Muscle of leg (tissue), 3 donors: ENCODE measurements at regions not wholly inside any gene's neighbourhood (a gene's known extent, or its start where the extent isn't known, plus 50 kb on each side); places are given as distances from the start of the nearest gene placed in this dataset.
A peak's percentile ranks its signal among the peaks of the same experiment; 100 is the strongest.

Source experiments
- DNase-seq: peaks from one replicate; pipeline ENCODE4 v3.0.0; 2013
- H3K27ac ChIP-seq: one replicate; pipeline ENCODE4 v1.5.1; 2013; ENCODE audit warnings: mild to moderate bottlenecking, low read length, control low read depth
- H3K27me3 ChIP-seq: one replicate; pipeline ENCODE4 v1.6.1; 2013; ENCODE audit warnings: low read length; ENCODE audit not compliant: control insufficient read depth, insufficient read depth
- H3K36me3 ChIP-seq: one replicate; pipeline ENCODE4 v1.6.1; 2013; ENCODE audit warnings: low read length; ENCODE audit not compliant: control insufficient read depth, insufficient read depth
- H3K4me1 ChIP-seq: one replicate; pipeline ENCODE4 v1.6.1; 2013; ENCODE audit warnings: low read length; ENCODE audit not compliant: control insufficient read depth, insufficient read depth
- H3K4me3 ChIP-seq: one replicate; pipeline ENCODE4 v1.5.1; 2013; ENCODE audit warnings: low read length, control low read depth
- H3K9me3 ChIP-seq: replicated peaks from 2 replicates; pipeline ENCODE4 v1.6.1; 2013; ENCODE audit warnings: low read depth, low read length; ENCODE audit not compliant: control insufficient read depth
- WGBS: methylation state at CpG from one replicate; pipeline ENCODE4 v1.1.5; 2013; ENCODE audit warnings: missing lambda C conversion rate; ENCODE audit not compliant: insufficient coverage; 5-methylcytosine and 5-hydroxymethylcytosine counted together

DNA sequence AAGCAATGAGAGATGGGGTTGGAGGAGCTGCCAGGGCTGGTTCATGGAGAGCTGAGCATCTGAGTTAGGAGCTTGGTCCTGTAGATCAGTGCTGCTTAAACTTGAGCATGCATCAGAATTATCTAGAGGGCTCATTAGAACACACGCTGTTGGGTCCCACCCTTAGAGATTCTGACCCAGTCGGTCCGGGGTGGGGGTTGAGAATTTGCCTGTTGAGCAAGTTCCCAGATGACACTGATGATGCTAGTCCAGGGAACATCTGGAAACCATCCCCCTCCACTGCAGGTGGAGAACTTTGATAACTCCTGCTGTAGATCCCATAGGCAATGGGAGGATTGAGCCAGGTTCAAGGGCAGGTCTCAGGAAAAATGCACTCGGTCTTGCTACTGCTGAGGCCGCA is 158.0 kb upstream of the KLF4 start:
- Histone ChIP-seq H3K27ac (no peak overlapping the region), H3K36me3 (no peaks in the 10 kb centered on the region), H3K4me3 (no peak overlapping the region), H3K4me1 (peaks cover 8% of the 10 kb centered on the region), H3K27me3 (peaks cover 4% of the 10 kb centered on the region), H3K9me3 (no peaks in the 10 kb centered on the region)
- WGBS, result 69% methylated on average over 2 of the region's 5 CpGs
- DNase-seq, result no peak

DNA sequence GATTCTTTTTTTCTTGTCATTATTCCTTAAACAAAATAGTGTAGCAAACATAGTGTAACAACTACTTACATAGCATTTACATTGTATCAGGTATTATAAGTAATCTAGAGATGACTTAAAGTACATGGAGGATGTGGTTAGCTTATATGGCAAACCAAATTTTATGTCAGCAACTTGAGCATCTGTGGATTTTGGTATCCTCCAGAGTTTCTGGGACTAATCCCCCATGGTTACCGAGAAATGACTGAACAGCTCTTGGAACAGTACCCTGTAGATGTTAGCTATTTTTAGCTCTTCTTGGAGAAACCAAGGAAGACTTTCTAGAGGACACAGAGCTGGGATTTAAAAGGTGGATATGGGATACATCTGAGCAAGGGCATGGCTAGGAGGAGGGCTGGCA is 157.6 kb upstream of the KLF4 start:
- H3K9me3 ChIP-seq, result no peaks in the 10 kb centered on the region
- 100% methylated on average over 1 of the region's 1 CpG for WGBS
- DNase-seq, result no peak

DNA sequence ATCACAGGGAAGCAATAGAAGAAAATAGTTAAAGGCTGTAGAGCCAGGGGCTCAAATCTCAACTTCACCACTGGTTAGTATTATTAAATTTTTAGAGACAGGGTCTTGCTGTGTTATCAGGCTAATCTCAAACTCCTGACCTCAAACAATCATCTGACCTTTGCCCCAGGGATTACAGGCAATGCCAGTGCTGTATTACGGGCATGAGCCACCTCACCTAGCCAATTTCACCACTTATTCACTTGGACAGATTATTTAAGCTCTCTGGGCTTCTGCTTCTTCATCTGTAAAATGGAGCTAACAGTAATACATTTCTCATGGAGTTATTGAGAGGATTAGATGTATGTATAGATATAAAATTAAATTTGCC is 155.9 kb upstream of the KLF4 start:
- no peaks in the 10 kb centered on the region for H3K9me3 ChIP-seq
- H3K4me1 ChIP-seq, result peaks cover 8% of the 10 kb centered on the region
- DNase-seq, result no peak
- no peaks in the 10 kb centered on the region for H3K36me3 ChIP-seq
- H3K27me3 ChIP-seq, result peaks cover 4% of the 10 kb centered on the region
- H3K4me3 ChIP-seq, result no peak overlapping the region
- H3K27ac ChIP-seq, result peak overlapping the region; percentile 9
- no CpG with 5 or more reads among the region's 1 CpG for whole genome bisulfite sequencing

More for the DNA sequence above, 157.6 kb upstream of the KLF4 start:
- no peak overlapping the region for H3K27ac ChIP-seq
- no peaks in the 10 kb centered on the region for H3K36me3 ChIP-seq
- H3K4me3 ChIP-seq, result no peak overlapping the region
- H3K4me1 ChIP-seq, result peaks cover 8% of the 10 kb centered on the region
- peaks cover 4% of the 10 kb centered on the region for H3K27me3 ChIP-seq

DNA sequence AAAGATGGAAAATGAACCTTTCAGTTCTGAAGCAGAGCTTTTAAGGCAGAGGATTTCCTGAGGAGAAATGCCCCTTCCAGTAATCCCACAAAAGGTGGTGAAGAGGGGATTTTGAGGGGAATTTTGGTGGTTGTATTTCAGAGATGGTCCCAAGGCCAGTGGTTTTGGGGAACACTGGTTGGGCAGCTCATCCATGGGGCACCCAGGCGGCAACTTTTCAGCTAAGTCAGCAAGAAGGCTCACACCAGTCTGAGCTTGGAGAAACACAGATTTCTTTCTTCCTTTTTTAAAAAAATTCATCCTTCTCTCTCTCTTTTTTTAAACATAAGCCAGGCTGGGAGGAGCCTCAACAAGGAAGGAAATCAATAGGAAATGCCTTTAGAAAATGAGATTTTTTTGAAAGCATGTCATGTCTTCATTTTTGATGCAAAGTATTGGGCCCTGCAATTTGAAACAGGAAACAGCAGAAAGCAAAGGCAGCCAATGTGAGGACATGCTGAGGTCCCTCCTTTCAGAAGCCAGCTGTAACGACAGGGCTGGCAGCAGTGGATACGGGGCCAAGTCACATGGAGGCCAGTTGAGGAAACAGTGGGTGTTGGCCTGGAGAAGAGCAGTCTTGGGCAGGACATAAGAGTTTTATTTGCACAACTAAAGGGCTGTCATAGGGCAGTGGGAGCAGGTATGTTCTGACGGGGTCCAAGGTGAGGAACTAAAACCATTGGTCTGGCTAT is 155.3 kb upstream of the KLF4 start:
- Histone ChIP-seq H3K36me3 (no peaks in the 10 kb centered on the region), H3K4me1 (peaks cover 8% of the 10 kb centered on the region), H3K9me3 (no peaks in the 10 kb centered on the region), H3K27ac (peak overlapping the region; percentile 9), H3K27me3 (peaks cover 4% of the 10 kb centered on the region), H3K4me3 (no peak overlapping the region)
- 36% methylated on average over 3 of the region's 4 CpGs for WGBS
- DNase-seq, result peak; percentile 82

DNA sequence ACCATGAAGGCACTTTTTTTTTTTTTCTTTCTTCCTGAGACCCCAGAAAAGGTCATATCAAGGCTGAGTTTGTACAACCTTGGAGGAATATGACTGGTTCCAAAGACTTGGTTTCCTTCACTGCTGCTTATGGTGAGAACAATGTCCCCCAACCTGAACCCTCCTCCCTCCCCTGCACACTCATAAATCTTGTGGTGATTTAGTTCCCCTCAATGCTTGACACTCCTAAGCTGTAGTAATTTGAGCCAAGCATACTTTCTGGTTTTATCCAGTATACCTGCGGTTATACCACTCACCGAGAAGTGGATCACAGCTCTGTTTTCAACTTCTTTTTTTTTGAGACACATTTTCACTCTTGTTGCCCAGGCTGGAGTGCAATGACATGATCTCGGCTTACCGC is 149.9 kb upstream of the KLF4 start:
- H3K9me3 ChIP-seq, result no peaks in the 10 kb centered on the region
- no peak for DNase-seq
- H3K36me3 ChIP-seq, result no peaks in the 10 kb centered on the region
- H3K27ac ChIP-seq, result peak overlapping the region; percentile 99
- H3K4me3 ChIP-seq, result no peak overlapping the region
- H3K27me3 ChIP-seq, result no peaks in the 10 kb centered on the region
- WGBS, result 93% methylated on average over 4 of the region's 4 CpGs
- H3K4me1 ChIP-seq, result peaks cover 28% of the 10 kb centered on the region

DNA sequence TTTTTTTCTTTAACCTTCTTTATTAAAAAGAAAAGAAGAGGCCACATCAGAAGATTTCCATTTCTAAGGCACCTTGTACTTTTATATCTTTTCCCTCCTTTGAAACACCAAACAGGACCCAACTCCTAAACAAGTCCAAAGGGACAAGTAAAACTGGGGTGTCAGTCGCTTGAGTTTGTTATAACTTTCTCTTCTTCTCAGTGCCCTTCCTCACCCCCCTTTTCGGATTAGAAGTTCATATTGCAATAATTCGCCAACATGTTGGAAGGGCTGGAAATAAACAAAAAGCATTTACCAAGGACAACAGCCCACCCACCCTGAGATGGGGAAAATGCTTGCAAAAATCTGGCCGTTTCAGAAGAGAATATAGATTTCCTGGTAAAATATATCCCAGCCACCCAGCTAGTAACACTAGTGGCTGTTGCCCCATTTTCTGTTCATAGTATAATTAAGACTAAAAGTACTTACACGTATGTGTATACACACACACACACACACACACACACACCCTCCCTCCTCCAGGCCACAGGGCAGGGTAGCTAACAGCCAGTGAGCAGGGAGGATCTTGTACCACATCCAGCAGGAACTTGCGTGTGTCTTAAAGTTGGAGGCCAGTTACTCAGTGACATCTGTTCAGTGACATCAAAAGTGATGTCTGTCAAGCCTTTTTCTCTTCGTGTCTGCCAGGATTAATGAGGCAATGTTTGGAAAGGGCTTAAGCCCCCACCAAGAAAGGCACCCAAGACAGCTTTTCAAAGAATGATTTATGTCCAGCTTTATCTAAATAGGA is 149.1 kb upstream of the KLF4 start:
- peaks cover 32% of the 10 kb centered on the region for H3K4me1 ChIP-seq
- peak; percentile 96 for DNase-seq
- no peaks in the 10 kb centered on the region for H3K27me3 ChIP-seq
- H3K9me3 ChIP-seq, result no peaks in the 10 kb centered on the region
- peak overlapping the region; percentile 99 for H3K27ac ChIP-seq
- H3K36me3 ChIP-seq, result no peaks in the 10 kb centered on the region
- H3K4me3 ChIP-seq, result peak overlapping the region; percentile 70
- WGBS, result no CpG with 5 or more reads among the region's 7 CpGs

DNA sequence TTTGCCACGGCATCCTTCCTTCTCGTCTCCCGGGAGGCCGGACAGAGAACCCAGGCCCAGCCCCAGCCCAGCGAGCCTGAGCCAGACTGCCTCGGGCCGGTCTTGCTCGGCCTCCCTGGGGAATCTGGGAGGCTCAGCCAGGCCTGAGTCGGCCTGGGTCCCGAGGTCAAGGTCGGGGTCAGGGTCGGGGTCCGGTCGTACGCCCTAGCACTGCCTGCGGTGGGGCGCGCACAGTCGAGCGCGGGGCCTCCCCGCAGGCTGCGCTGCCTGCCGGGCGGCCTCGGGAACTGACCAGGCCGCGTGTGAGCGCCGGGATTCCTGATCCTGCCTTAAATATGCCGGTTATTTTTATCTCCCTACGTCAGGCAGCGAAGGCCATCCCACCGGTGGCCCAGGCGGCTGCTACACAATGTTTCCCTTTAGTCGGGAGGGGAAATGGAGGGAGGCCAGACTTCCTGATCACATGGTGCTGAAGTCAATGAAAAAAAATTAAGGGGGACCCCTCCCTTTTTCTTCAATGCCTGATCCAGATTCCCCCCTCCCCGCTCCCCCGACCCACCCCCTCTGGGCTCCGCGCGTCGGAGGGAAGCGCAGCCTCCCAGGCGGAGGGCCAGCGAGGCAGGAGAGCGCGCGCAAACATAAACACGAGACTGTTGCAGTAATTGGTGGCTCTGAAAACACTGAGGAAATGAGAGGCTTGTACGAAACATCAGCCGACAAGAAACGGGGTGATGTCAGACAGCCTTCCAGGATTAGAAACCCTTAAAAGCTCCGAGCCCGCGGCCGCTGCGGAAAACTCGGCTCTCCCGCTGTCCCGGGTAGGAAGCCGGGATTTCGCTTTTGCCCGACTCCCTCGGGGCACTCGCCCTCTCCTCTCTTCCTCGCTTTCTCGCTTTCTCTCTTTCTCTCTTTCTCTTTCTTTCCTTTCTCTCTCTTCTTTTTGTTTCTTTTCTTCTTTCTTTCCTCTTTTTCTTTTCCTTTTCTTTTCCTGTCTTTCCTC is 148.2 kb upstream of the KLF4 start:
- H3K9me3 ChIP-seq, result no peaks in the 10 kb centered on the region
- WGBS, result 2% methylated on average over 57 of the region's 67 CpGs
- peaks cover 39% of the 10 kb centered on the region for H3K4me1 ChIP-seq
- H3K36me3 ChIP-seq, result no peaks in the 10 kb centered on the region
- H3K27me3 ChIP-seq, result no peaks in the 10 kb centered on the region
- peak overlapping the region; percentile 70 for H3K4me3 ChIP-seq
- peak; percentile 100 for DNase-seq
- H3K27ac ChIP-seq, result peak overlapping the region; percentile 99

DNA sequence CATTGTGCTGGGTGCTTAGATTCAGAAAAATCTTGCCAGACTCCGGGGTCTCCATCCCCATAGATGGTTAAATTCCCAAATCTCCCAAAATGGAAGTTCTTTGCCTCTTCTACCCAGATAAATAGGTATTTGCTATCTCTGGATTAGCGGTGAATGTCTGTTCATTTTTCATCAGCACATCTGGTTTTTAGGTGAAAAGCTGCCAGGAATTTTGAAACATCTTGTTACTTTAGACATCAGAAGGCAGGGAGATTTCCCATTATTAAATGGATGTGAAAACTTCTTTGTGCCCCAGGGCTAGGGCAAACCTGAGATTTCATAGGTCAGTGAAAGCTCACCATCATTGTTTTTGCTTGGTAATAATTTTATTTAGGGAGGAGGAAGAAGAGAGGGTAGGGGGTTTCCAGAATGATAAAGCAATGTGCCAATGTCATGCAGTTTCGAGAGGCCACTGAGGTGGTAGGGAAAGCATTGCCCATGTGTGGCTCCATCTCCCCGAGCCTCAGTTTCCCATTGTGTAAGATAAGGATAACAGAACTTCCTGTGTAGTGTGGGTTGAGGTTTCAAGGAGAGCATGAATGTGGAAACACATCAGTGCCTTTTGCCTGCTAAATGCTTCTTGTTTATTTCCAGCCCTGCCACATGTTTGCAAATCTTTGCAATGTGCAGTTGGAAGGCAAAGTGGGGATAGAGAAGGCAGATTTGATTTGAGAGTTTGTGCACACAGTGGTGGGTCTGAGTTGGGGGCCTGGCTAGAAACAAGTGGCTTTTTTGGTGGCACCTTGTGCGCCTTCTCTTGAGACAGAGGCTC is 147.2 kb upstream of the KLF4 start:
- 65% methylated on average over 2 of the region's 5 CpGs for WGBS
- Histone ChIP-seq H3K4me3 (peak overlapping the region; percentile 70), H3K36me3 (no peaks in the 10 kb centered on the region), H3K27me3 (no peaks in the 10 kb centered on the region), H3K27ac (peak overlapping the region; percentile 99), H3K9me3 (no peaks in the 10 kb centered on the region), H3K4me1 (peaks cover 45% of the 10 kb centered on the region)
- DNase-seq, result peak; percentile 78

DNA sequence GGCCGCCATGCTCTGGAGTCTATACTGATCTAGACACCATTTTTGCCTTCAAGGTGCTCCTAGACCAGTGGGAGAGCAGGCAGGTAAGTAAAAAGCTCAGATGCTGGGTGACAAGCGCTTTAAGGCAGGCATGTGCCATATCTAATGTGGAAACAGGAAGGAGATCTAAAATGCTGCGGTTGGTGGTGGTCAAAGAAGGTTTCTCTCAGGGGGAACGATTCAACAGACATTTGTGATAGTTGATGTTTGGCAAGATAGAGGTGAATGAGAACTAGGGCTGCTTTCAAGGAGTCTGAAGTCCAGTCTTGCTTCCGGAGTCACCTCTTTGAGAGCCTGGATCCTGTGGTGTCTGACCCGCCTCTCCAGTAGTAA is 146.2 kb upstream of the KLF4 start:
- H3K27ac ChIP-seq, result no peak overlapping the region
- H3K9me3 ChIP-seq, result no peaks in the 10 kb centered on the region
- WGBS, result 83% methylated on average over 3 of the region's 6 CpGs

More for the DNA sequence above, 146.2 kb upstream of the KLF4 start:
- H3K36me3 ChIP-seq, result no peaks in the 10 kb centered on the region
- no peak overlapping the region for H3K4me3 ChIP-seq
- H3K4me1 ChIP-seq, result peaks cover 53% of the 10 kb centered on the region
- DNase-seq, result no peak
- no peaks in the 10 kb centered on the region for H3K27me3 ChIP-seq
